ENCODE measurements at regions not wholly inside any gene's neighbourhood (a gene's known extent, or its start where the extent isn't known, plus 50 kb on each side); places are given as distances from the start of the nearest gene placed in this dataset.

DNA sequence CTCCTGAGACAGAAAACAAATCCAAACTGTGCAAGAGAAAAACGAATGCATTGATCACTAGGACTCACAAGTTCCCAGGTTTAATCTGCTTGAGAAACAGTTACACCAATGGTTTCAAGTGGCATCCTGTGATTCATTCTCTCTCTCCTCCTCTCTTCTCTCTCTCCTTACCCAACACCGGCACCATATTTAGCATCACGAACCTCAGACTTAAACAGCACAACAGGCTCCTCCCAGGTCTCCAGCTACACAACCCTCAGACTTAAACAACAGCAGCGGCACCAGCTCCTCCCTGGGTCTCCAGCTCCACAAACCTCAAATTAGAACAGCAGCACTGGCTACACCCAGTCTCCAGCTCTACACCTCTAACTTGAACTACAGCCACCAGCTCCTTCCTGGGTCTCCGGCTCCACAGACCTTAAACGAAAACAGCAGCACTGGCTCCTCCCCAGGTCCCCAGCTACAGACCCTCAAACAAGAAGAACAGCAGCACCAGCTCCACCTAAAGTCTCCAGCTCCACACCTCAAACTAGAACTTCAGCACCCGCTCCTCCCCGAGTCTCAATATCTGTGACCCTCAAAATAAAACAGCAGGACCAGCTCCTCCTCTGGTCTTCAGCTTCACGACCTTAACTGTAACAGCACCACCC is 355.9 kb downstream of the PREX1 start:
- BruUV-seq (replicated peaks): no TSS peak
- Histone ChIP-seq H3K4me3 (replicated peaks in 1 of 3; ENCODE audit: insufficient read depth in 1 of 3, low read depth in 2 of 3, low read length in 3 of 3) (no peak overlapping the region), H3K9ac (ENCODE audit: insufficient read depth, low read depth, low read length) (no peak overlapping the region), H3K9me3 (ENCODE audit: low read length) (no peaks in the 10 kb centered on the region), H3K79me2 (ENCODE audit: insufficient read depth, low read length) (no peaks in the 10 kb centered on the region), H3K36me3 (replicated peaks in 1 of 2; ENCODE audit: control insufficient read depth in 1 of 2, insufficient read depth in 2 of 2, low read length in 2 of 2) (no peaks in the 10 kb centered on the region), H3K27me3 (ENCODE audit: control insufficient read depth in 1 of 2, insufficient read depth in 2 of 2, low read length in 2 of 2) (peaks cover 7 to 73% of the 10 kb centered on the region in 2 experiments; a peak in 4 of 5 replicates), H3K4me1 (ENCODE audit: insufficient read depth, low read length) (peaks cover 9% of the 10 kb centered on the region), H3K27ac (ENCODE audit: extremely low read length, insufficient read depth, low read length) (no peak overlapping the region), H4K20me1 (ENCODE audit: insufficient read depth, low read length) (no peaks in the 10 kb centered on the region), H3K4me2 (ENCODE audit: low read depth, low read length) (no peak overlapping the region), H2AFZ (ENCODE audit: low read length) (no peak overlapping the region)
- FAIRE-seq (no peak), ATAC-seq (no peak), DNase-seq (ENCODE audit: low spot score) (no peak)
- in situ Hi-C loops (cut with HindIII; ENCODE audit: extremely low pct_ligation_motif_present, low pct_unique_long_range_greater_than_20kb) (no loop called here), intact Hi-C loops (cut with micrococcal nuclease; ENCODE audit: unreplicated experiment) (no loop called here)
- TF ChIP-seq EZH2 (conservative IDR thresholded peaks at IDR 0.05; ENCODE audit: low read depth, low read length) (peak; percentile 61; the same call in 1 of the 2 replicates), BHLHE40 (IDR thresholded peaks at IDR 0.05; ENCODE audit: low read length) (no peak)
- TF ChIP-seq, protein P1, sequence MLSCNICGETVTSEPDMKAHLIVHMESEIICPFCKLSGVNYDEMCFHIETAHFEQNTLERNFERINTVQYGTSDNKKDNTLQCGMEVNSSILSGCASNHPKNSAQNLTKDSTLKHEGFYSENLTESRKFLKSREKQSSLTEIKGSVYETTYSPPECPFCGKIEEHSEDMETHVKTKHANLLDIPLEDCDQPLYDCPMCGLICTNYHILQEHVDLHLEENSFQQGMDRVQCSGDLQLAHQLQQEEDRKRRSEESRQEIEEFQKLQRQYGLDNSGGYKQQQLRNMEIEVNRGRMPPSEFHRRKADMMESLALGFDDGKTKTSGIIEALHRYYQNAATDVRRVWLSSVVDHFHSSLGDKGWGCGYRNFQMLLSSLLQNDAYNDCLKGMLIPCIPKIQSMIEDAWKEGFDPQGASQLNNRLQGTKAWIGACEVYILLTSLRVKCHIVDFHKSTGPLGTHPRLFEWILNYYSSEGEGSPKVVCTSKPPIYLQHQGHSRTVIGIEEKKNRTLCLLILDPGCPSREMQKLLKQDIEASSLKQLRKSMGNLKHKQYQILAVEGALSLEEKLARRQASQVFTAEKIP (CRISPR knock-in tag; IDR thresholded peaks at IDR 0.05; ENCODE audit: borderline replicate concordance): no peak
- 7% methylated on average over 9 of the region's 9 CpGs for WGBS (ENCODE audit: low lambda C conversion rate)
- ChIA-PET CTCF (ENCODE audit: low intra/inter-chr PET ratio, low total read pairs) (no interaction called here), POLR2A (no interaction called here)

DNA sequence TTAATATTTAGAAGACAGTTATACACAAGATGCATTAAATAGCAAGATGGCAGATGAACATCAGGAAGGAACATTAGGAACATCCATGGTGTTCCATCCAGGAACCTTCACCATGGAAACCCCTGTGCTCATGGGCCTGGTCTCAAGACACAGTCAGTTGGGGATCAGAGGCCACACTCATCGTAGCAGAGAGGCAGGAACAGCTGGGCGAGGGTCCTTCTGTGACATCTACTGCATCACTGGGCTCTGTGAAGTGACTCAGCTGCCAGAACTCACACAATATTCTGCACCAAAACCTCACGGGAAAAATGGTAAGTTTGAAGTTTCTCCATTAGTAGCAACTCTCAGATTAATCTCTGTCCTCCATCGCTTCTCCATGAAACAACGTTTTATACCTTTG is 356.6 kb downstream of the PREX1 start:
- H3K79me2 ChIP-seq (ENCODE audit: insufficient read depth, low read length): no peaks in the 10 kb centered on the region
- no peaks in the 10 kb centered on the region for H4K20me1 ChIP-seq (ENCODE audit: insufficient read depth, low read length)
- H3K36me3 ChIP-seq (replicated peaks in 1 of 2; ENCODE audit: control insufficient read depth in 1 of 2, insufficient read depth in 2 of 2, low read length in 2 of 2): no peaks in the 10 kb centered on the region
- POLR2A ChIA-PET: no interaction called here
- no peak for DNase-seq (ENCODE audit: low spot score)
- H3K9me3 ChIP-seq (ENCODE audit: low read length): no peaks in the 10 kb centered on the region
- no peak overlapping the region for H3K27ac ChIP-seq (ENCODE audit: extremely low read length, insufficient read depth, low read length)
- H3K4me3 ChIP-seq (replicated peaks in 1 of 3; ENCODE audit: insufficient read depth in 1 of 3, low read depth in 2 of 3, low read length in 3 of 3): no peak overlapping the region
- BruUV-seq (replicated peaks): no TSS peak
- H3K4me2 ChIP-seq (ENCODE audit: low read depth, low read length): no peak overlapping the region
- H3K27me3 ChIP-seq (ENCODE audit: control insufficient read depth in 1 of 2, insufficient read depth in 2 of 2, low read length in 2 of 2): peaks cover 7 to 67% of the 10 kb centered on the region in 2 experiments; a peak in 4 of 5 replicates
- no peak overlapping the region for H2AFZ ChIP-seq (ENCODE audit: low read length)
- CTCF ChIA-PET (ENCODE audit: low intra/inter-chr PET ratio, low total read pairs): no interaction called here
- intact Hi-C loops (cut with micrococcal nuclease; ENCODE audit: unreplicated experiment) (no loop called here), in situ Hi-C loops (cut with HindIII; ENCODE audit: extremely low pct_ligation_motif_present, low pct_unique_long_range_greater_than_20kb) (no loop called here)
- ATAC-seq: no peak
- 23% methylated on average over 5 of the region's 5 CpGs for whole genome bisulfite sequencing (ENCODE audit: low lambda C conversion rate)
- H3K4me1 ChIP-seq (ENCODE audit: insufficient read depth, low read length): peaks cover 2% of the 10 kb centered on the region
- no peak overlapping the region for H3K9ac ChIP-seq (ENCODE audit: insufficient read depth, low read depth, low read length)
- FAIRE-seq: no peak
- TF ChIP-seq ZBTB8A (CRISPR knock-in tag; IDR thresholded peaks at IDR 0.05; ENCODE audit: borderline replicate concordance, low read depth) (no peak), MED13 (CRISPR knock-in tag; IDR thresholded peaks at IDR 0.05) (no peak), NFATC3 (CRISPR knock-in tag; IDR thresholded peaks at IDR 0.05) (no peak)
- TF ChIP-seq, protein P2, sequence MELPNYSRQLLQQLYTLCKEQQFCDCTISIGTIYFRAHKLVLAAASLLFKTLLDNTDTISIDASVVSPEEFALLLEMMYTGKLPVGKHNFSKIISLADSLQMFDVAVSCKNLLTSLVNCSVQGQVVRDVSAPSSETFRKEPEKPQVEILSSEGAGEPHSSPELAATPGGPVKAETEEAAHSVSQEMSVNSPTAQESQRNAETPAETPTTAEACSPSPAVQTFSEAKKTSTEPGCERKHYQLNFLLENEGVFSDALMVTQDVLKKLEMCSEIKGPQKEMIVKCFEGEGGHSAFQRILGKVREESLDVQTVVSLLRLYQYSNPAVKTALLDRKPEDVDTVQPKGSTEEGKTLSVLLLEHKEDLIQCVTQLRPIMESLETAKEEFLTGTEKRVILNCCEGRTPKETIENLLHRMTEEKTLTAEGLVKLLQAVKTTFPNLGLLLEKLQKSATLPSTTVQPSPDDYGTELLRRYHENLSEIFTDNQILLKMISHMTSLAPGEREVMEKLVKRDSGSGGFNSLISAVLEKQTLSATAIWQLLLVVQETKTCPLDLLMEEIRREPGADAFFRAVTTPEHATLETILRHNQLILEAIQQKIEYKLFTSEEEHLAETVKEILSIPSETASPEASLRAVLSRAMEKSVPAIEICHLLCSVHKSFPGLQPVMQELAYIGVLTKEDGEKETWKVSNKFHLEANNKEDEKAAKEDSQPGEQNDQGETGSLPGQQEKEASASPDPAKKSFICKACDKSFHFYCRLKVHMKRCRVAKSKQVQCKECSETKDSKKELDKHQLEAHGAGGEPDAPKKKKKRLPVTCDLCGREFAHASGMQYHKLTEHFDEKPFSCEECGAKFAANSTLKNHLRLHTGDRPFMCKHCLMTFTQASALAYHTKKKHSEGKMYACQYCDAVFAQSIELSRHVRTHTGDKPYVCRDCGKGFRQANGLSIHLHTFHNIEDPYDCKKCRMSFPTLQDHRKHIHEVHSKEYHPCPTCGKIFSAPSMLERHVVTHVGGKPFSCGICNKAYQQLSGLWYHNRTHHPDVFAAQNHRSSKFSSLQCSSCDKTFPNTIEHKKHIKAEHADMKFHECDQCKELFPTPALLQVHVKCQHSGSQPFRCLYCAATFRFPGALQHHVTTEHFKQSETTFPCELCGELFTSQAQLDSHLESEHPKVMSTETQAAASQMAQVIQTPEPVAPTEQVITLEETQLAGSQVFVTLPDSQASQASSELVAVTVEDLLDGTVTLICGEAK (IDR thresholded peaks at IDR 0.05): no peak
- TF ChIP-seq, protein P2 (CRISPR knock-in tag; IDR thresholded peaks at IDR 0.05): no peak
